HepG2 (cell line): ENCODE measurements at regions not wholly inside any gene's neighbourhood (a gene's known extent, or its start where the extent isn't known, plus 50 kb on each side); places are given as distances from the start of the nearest gene placed in this dataset.
A peak's percentile ranks its signal among the peaks of the same experiment; 100 is the strongest.

Experiments used
- ETV5 ChIP-seq: IDR thresholded peaks from 2 replicates; pipeline ENCODE4 v1.6.1; 2018; ENCODE audit warnings: missing biosample characterization, missing genetic modification reagents, inconsistent platforms, borderline replicate concordance
- FOXA1 ChIP-seq, 2 experiments: fragments of 450-650 bp in 1 of 2; sonication (generic) in 1 of 2; formaldehyde crosslinking in 1 of 2; IDR thresholded peaks; 2 replicates each; pipeline versions ENCODE4 v1.4.0 to v1.6.1; 2016 to 2020; ENCODE audit warnings: missing genetic modification reagents in 1 of 2
- MIER2 ChIP-seq: IDR thresholded peaks from 2 replicates; pipeline ENCODE4 v1.6.1; 2016; ENCODE audit warnings: missing biosample characterization, missing genetic modification reagents
- MLLT10 ChIP-seq: sonication (generic); formaldehyde crosslinking; IDR thresholded peaks from 2 replicates; pipeline ENCODE4 v1.4.0; 2020; ENCODE audit warnings: missing genetic modification reagents
- SAFB2 ChIP-seq: sonication (generic); formaldehyde crosslinking; IDR thresholded peaks from 2 replicates; pipeline ENCODE4 v1.5.1; 2020; ENCODE audit warnings: missing genetic modification reagents, low read depth, mild to moderate bottlenecking, borderline replicate concordance
- ZBTB8A ChIP-seq: sonication (generic); formaldehyde crosslinking; IDR thresholded peaks from 2 replicates; pipeline ENCODE4 v1.4.0; 2020; ENCODE audit warnings: mild to moderate bottlenecking, low read depth, missing genetic modification reagents, borderline replicate concordance
- ZNF142 ChIP-seq: sonication (generic); formaldehyde crosslinking; IDR thresholded peaks from 2 replicates; pipeline ENCODE4 v1.4.0; 2020; ENCODE audit warnings: missing genetic modification reagents
- ZNF639 ChIP-seq: conservative IDR thresholded peaks from 2 replicates; pipeline ENCODE4 v1.6.1; 2018; ENCODE audit warnings: missing genetic modification reagents
- TF ChIP-seq, protein P1 (sequence below): sonication (generic); formaldehyde crosslinking; IDR thresholded peaks from 2 replicates; pipeline ENCODE4 v1.4.0; 2020; ENCODE audit warnings: mild to moderate bottlenecking, missing genetic modification reagents
- TF ChIP-seq, protein P2 (sequence below): sonication (generic); formaldehyde crosslinking; IDR thresholded peaks from 2 replicates; pipeline ENCODE4 v1.4.0; 2020; ENCODE audit warnings: missing genetic modification reagents
- TF ChIP-seq, protein P3 (sequence below): fragments of 450-650 bp; IDR thresholded peaks from 2 replicates; pipeline ENCODE4 v1.6.1; 2016
- TF ChIP-seq, protein P4 (sequence below): sonication (generic); formaldehyde crosslinking; IDR thresholded peaks from 2 replicates; pipeline ENCODE4 v1.4.0; 2020; ENCODE audit warnings: mild to moderate bottlenecking, missing genetic modification reagents

DNA sequence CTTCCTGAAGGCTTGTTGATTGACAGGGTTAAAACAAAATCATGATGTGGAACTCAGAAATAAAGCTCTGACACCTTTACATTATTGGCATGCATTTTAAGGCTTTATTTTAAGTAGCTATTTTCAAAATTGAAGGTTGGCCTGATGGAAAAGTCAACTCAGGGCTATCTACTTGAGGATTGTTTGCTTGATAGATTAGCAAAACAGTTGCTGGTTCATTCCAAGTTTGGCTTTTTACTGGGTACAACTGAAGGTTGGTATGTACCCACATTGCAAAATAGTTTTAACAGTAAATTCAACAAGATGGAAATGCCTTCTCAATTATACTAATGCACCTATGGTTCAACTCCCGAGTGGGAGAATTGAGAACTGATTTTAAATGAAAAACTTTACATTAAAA is 161.8 kb upstream of the ELL2 start (continued):
- TF ChIP-seq, protein P1, sequence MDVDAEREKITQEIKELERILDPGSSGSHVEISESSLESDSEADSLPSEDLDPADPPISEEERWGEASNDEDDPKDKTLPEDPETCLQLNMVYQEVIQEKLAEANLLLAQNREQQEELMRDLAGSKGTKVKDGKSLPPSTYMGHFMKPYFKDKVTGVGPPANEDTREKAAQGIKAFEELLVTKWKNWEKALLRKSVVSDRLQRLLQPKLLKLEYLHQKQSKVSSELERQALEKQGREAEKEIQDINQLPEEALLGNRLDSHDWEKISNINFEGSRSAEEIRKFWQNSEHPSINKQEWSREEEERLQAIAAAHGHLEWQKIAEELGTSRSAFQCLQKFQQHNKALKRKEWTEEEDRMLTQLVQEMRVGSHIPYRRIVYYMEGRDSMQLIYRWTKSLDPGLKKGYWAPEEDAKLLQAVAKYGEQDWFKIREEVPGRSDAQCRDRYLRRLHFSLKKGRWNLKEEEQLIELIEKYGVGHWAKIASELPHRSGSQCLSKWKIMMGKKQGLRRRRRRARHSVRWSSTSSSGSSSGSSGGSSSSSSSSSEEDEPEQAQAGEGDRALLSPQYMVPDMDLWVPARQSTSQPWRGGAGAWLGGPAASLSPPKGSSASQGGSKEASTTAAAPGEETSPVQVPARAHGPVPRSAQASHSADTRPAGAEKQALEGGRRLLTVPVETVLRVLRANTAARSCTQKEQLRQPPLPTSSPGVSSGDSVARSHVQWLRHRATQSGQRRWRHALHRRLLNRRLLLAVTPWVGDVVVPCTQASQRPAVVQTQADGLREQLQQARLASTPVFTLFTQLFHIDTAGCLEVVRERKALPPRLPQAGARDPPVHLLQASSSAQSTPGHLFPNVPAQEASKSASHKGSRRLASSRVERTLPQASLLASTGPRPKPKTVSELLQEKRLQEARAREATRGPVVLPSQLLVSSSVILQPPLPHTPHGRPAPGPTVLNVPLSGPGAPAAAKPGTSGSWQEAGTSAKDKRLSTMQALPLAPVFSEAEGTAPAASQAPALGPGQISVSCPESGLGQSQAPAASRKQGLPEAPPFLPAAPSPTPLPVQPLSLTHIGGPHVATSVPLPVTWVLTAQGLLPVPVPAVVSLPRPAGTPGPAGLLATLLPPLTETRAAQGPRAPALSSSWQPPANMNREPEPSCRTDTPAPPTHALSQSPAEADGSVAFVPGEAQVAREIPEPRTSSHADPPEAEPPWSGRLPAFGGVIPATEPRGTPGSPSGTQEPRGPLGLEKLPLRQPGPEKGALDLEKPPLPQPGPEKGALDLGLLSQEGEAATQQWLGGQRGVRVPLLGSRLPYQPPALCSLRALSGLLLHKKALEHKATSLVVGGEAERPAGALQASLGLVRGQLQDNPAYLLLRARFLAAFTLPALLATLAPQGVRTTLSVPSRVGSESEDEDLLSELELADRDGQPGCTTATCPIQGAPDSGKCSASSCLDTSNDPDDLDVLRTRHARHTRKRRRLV (CRISPR knock-in tag): no peak
- TF ChIP-seq MIER2 (CRISPR knock-in tag): no peak
- TF ChIP-seq, protein P2, sequence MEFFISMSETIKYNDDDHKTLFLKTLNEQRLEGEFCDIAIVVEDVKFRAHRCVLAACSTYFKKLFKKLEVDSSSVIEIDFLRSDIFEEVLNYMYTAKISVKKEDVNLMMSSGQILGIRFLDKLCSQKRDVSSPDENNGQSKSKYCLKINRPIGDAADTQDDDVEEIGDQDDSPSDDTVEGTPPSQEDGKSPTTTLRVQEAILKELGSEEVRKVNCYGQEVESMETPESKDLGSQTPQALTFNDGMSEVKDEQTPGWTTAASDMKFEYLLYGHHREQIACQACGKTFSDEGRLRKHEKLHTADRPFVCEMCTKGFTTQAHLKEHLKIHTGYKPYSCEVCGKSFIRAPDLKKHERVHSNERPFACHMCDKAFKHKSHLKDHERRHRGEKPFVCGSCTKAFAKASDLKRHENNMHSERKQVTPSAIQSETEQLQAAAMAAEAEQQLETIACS: no peak
- TF ChIP-seq SAFB2 (CRISPR knock-in tag): no peak
- TF ChIP-seq MLLT10 (CRISPR knock-in tag): no peak
- no peak for TF ChIP-seq ETV5
- no peak for TF ChIP-seq ZNF639 (CRISPR knock-in tag)
- no peak for TF ChIP-seq FOXA1 (IDR thresholded peaks at IDR 0.05)
- TF ChIP-seq FOXA1 (CRISPR knock-in tag; IDR thresholded peaks at IDR 0.05): peak; percentile 56; the same call in 1 of the 2 replicates
- TF ChIP-seq, protein P3, sequence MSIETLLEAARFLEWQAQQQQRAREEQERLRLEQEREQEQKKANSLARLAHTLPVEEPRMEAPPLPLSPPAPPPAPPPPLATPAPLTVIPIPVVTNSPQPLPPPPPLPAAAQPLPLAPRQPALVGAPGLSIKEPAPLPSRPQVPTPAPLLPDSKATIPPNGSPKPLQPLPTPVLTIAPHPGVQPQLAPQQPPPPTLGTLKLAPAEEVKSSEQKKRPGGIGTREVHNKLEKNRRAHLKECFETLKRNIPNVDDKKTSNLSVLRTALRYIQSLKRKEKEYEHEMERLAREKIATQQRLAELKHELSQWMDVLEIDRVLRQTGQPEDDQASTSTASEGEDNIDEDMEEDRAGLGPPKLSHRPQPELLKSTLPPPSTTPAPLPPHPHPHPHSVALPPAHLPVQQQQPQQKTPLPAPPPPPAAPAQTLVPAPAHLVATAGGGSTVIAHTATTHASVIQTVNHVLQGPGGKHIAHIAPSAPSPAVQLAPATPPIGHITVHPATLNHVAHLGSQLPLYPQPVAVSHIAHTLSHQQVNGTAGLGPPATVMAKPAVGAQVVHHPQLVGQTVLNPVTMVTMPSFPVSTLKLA: no peak
- TF ChIP-seq, protein P4, sequence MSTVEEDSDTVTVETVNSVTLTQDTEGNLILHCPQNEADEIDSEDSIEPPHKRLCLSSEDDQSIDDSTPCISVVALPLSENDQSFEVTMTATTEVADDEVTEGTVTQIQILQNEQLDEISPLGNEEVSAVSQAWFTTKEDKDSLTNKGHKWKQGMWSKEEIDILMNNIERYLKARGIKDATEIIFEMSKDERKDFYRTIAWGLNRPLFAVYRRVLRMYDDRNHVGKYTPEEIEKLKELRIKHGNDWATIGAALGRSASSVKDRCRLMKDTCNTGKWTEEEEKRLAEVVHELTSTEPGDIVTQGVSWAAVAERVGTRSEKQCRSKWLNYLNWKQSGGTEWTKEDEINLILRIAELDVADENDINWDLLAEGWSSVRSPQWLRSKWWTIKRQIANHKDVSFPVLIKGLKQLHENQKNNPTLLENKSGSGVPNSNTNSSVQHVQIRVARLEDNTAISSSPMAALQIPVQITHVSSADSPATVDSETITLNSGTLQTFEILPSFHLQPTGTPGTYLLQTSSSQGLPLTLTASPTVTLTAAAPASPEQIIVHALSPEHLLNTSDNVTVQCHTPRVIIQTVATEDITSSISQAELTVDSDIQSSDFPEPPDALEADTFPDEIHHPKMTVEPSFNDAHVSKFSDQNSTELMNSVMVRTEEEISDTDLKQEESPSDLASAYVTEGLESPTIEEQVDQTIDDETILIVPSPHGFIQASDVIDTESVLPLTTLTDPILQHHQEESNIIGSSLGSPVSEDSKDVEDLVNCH: no peak
- no peak for TF ChIP-seq ZNF142 (CRISPR knock-in tag)
- TF ChIP-seq ZBTB8A (CRISPR knock-in tag): no peak
